Activated CD4-positive, alpha-beta T cell treated with anti-CD3 and anti-CD28 coated beads, Interleukin-2, Interleukin-4, amounts not matched to agents 100 ng/mL and 50 ng/mL, durations not matched to agents 16 hours and 8 hours (primary cell): ENCODE measurements at regions not wholly inside any gene's neighbourhood (a gene's known extent, or its start where the extent isn't known, plus 50 kb on each side); places are given as distances from the start of the nearest gene placed in this dataset.
A peak's percentile ranks its signal among the peaks of the same experiment; 100 is the strongest.

Experiments
- DNase-seq: peaks from one replicate; pipeline ENCODE4 v3.0.0-alpha.2; 2020; ENCODE audit warnings: low spot score

DNA sequence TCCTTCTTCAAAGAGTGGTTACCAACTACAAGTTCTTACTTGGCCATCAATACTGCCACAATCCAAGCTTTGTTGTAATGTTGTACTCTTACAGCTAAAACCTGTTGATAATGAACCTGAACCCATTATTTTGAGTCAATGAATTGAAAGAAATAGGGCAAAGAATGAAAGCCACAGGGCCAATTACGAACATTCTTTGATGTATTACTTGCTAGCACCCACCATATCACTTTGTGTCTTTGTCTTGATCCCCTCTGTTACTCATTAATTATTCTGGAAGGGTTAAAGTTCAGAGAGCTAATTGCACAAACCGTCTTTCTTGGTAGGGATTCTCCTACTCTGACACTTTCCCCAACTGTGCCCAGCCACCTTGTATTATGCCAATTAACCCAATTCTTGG lies 53.2 kb upstream of the TFEC start:
- DNase-seq = no peak

DNA sequence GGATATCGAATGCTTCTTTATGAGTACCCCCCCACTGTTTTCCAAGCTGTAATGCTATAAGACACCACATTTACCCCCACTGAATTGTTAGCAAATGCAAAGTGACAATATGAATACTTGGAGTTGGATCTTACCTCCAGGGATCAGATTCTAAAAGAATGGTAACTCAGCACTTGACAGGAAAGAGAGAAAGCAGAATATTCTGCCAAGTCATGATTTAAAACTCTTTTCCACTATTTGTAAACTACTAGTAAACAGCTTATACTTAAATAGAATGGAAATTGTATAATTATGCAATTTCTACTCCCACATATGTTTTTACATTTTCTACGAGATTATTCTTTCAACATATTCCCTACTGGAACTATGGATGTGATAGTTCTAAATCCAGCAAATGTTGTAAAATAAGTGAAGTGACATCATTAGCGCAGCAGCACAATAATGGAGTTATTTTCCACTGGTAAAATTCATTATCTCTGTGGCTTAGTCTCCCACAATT lies 56.0 kb upstream of the TFEC start:
- DNase-seq = no peak

DNA sequence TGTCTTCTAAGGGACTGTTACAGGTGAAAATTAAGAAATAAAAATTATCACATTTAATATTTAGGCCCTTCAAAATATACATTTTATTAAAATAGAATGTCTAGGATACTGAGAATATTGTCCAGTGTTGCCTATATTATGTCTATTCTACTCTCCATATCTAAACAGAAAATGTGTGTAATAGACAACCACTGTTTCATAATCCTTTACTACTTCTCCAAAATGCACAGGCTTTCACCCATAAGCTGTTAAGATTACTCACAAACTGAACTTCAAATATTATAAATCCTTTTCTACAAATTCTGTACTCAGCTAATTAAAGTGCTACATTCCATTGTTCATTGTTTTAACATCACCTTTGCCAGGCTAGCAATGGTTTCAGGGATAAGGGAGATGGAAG lies 56.7 kb upstream of the TFEC start:
- no peak for DNase-seq

DNA sequence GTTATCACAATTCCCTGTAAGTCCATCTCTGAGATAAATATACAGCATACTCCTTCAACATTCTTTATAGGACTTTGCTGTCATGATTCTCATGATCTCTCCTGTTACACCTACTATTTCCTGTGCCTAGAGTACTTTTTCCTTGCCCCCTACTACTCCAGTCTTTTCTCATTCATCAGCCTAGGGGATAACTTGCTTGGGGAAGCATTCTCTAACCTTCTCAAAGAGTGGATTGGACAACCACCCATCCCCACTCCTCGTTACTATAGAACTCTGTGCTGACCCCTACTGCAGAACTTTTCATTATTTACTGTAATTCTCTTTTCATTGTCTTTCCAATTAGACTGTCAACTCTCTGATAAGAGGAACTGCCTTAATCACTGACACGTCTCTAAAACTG lies 57.4 kb upstream of the TFEC start:
- DNase-seq = no peak

DNA sequence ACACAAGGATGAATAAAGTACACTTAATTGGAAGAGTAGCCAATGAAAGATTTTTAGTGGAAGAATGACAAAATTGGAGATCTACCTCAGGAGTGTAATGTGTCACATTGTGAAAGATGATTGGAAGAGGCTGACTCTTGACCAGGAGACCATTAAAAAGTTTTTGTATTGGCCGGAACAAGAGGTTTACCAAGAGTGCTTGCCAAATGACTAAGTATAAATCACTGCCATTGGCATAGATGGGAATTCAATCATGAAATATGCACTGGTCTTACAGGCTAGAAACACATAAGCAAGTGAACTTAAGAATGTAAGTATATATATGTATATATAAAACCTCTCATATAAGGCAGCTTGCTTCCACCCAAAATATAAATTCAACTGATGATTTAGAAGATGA lies 58.7 kb upstream of the TFEC start:
- no peak for DNase-seq

DNA sequence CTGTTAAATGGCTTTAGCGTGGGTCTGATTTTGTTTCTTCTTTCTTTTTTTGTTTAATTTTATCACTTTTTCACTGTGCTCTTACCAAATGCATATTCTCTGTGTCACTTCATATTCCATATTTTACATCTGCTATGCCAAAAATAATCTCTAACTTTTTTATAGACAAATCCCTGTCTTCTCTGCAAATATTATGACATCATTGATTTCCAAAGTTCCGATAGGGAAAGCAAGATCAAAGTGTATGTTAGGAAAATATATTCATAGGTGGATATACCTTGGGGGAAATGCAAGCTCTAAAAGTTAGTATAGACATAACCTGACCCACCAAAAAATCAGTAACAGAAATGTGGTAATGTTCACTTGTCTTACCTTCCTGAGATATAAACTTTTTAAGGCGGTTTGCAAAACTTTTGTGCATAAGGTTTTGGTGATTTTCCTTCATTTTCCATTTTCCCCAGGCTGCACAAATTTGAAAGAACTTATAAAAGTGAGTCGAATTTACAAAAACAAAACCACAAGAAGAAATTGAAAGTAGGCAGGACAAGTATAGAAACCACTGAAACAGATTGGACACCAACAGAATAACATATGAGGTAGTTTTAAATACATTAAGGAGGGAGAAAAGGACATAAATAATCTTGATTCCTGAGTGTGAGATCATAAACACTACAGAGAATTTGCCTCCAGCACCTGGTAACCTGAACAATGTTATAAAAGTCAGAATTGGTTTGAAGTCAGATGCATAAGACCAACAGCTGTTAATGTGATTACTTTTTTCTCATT lies 63.1 kb upstream of the TFEC start:
- no peak for DNase-seq

DNA sequence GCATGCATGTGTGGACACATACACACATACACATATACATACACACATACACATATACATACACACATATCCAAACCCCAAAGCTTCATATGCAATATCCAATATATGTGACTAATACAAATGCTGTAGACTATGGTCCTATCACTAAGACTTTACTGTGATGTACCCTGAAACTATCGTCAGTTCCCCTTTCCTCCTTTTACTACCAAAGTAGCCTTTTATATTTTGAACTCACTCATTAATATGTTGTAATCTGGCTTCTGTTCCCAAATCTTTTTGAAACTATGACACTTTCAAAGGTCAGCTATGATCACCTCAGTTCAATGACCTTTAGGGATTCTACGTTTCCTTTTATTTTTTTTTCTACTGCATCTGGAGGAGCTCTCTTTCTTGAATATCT lies 64.8 kb upstream of the TFEC start:
- no peak for DNase-seq

DNA sequence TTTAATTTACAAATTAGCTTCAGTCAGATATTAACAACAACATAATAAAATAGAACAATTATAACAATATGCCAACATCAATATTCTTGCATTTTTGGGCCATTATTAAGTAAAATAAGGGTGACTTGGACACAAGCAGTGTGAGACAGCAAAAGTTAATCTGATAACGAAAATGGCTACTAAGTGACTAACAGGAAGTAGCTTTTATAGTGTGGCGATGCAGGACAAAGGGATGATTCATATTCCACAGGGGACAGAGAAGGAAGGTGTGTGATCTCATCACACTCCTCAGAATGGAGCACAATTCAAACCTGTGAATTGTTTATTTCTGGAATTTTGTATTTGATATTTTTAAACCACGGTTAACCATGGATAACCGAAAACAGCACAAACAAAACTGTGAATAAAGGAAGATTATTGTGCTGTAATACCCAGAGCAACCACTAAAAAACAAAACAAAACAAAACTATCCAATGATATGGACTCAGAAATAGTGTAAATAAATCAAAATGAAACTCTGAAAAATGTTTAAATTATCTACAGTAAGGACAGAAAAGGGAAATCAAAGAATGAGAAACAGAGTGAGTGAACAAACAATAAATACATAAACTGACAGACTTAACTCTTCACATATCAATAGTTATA lies 66.9 kb upstream of the TFEC start:
- DNase-seq = no peak

DNA sequence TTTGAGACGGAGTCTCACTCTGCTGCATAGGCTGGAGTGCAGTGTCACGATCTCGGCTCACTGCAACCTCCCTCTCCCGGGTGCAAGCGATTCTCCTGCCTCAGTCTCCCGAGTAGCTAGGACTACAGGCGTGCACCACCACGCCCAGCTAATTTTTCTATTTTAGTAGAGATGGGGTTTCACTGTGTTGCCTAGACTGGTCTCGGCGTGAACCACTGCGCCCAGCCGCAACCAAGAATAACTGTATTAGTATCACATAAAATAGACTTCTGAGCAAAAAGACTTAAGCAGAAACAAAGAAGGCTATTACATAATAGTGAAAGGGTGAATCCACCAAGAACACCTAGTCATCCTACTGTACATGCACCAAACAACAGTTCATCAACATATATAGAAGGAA lies 67.6 kb upstream of the TFEC start:
- no peak for DNase-seq

DNA sequence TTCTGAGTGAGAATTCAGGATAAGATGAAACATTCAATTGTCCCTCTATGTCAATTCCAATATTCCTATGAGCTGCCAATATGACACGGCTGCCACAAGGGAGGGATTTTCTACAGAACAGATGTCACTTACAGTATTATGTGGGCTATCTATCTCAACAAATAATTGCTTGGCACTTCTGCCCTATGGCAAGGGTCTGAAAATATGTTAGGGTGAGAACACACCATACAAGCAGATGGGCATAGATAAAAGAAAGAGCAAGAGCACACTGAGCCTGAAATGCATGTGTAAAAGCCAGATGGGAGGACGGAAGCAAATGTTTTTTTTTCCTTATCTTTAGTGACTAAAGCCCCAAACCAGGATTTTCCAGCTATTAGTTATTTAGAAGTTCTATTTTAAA lies 70.1 kb upstream of the TFEC start:
- no peak for DNase-seq

DNA sequence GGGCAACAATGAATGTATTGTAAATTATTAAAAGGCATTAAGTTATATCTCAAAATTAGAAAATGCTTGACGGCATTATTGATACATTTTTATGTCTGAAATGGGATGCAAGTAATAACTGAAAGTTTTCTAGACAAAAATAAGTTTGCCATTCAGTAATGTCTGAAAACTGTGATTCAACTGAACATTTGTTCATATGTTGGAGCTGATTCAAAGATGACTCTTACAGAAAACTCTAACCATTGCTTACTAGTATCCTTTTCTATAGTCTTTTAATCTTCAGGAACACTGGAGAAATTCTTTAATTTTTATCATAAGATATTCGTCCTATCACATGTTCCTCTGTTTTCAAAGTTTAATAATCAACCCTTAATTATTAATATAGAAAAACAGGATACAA lies 71.1 kb upstream of the TFEC start:
- DNase-seq = no peak

DNA sequence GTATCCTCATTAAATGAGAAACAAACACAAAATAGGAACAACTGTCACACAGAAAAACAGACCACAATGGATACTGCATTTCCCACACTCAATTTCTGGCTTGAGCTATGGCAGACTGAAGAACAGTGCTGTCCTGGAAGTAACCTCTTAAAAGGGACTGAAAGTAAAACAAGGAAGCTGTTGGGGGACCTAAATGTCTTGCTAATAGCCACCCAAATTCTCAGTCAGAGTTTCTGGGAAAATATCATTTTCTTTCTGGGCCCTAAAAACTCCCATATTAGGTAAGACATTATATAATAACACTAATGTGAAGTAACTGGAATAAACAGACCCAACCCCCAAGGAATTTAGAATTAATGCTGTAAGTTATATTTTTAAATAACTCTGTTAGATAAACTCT lies 80.9 kb upstream of the TFEC start:
- DNase-seq = no peak

DNA sequence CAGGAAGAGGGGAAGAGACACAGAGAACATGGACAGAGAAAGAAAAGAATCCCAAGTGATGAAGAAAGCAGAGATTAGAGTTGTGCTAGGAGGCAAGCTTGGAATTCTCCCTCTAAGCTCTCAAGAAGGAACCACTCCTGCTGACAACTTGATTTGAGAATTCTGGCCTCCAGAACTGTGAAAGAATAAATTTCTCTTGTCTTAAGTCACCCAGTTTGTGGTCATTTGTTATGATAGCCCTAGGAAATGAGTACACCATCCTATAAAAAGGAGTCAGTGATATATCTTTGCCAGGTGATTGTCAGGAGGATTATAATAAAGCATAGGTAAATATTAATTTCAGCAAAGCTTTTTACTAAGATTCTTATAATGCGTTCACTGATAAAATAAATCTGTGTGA lies 82.7 kb upstream of the TFEC start:
- DNase-seq = no peak

DNA sequence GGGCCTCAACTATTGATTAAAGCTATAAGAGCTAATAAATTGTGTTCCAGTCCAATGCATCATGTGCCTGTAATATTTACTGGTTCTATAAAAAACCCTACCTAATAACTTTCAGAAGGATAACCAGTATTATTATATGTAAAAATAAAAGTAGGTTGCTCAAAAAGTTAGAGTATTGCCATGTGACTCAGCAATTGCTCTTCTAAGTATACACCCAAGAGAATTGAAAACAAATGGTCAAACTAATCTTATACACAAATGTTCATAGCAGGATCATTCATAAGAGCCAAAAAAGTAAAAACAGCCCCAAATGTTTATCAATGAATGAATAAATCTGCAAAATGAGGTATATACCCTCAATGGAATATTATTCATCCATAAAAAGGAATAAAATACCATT lies 89.5 kb upstream of the TES start:
- no peak for DNase-seq

DNA sequence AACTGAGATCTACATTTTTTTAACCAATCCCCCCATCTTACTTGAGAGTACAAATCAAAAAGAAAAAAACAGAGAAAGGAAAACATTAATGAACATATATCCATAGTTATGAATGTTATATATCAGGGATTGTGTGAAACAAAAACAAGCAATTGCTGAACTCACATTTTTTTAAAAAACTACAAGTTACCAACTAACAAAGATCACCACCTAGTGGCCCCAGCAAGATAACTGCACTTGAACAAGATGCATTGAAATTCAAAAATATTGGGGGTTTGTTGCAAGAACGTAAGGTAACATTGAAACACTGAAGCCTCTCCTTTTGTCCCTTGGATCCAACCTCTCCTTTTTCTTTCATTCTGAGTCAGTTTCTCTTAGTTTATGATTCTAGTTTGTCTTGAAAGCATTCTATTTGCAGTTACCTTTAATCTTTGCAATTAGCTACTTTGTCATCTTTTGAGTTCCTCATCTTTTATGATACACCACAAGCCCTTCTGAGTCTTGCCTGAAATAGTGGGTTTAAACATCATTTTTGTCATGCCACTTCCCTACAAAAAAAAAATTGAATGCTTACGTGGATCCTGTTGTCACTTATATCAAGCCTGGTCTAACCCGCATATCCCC lies 87.3 kb upstream of the TES start:
- DNase-seq = peak; percentile 11

DNA sequence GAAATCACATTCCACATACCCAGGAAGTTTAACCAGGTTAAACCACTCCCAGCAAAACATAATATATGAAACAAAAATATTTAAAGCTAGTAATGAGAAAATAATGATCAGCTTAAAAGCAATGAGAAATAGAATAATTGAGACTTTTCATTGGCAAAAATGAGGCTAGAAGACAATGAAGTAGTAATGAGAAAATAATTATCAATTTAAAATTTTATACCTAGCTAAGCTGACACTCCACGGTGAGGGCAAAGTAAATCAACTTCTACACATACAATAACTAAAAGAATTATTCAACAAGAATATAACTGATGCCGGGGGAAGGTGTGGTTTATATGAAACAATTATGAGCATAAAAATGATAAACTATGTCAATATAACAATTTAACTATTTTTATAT lies 82.2 kb upstream of the TES start:
- DNase-seq = no peak

DNA sequence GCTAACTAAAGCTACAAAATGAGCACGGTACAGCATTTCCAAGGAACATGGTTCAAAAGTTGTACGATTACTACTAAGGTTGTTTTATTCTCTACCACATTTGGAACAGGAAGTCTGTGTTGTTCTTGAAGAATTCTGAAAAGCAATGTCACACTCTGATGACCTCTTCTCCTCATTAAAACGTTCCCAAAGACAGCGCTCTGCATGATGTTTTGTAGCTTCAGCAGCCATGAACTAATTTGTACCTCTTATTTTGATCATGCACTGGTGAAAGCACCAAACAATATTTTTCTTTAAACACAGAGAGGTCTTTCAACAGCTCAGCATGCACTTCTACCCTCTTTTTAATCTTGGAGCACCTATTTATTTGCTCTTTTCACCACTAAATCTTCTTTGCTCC lies 75.0 kb upstream of the TES start:
- DNase-seq = no peak

DNA sequence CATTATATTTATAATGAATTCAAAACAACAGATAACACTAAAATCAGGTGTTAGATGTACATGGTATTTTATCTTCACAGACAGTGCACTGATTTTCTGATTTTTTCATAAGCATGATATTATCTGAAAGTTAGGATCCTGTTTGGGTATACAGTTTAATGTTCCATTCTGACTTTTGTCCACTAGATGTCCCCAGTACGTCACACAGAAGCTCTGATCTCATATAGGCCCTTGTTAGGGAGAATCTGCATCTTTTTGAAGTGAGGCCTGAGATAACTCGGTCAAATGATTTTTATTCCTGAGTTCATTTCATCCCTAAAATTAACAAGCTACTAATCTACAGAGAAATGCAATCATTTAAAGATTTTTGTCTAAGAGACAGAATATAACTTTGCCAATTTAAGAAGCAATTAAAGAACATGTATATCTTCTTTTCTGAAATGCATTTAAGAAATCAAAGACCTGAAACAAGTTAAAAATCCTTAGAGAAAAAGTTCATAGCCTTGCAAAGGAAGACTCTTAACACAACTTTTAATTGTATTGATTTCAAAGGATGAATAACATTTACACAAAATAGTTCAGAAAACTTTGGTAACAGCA lies 72.0 kb upstream of the TES start:
- peak; percentile 62 for DNase-seq

DNA sequence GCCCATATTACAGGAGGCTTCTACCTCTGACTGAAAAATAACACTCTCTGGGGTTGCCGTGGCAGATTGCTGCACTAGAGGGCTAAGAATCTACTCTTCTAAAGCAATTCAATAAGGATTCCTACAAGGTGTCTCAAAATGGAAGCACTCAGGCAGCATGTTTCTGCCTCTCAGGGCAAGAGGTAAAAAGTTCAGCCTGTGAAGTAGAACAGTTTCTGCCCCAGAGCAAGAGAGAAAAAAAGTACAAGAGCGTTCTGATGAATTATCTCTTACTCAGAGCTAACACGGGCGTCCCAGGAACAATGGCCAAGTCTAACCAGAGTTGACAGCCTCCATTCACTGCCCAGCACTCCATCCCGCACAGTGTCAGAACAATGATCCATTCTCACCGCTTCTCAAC lies 71.3 kb upstream of the TES start:
- DNase-seq = no peak

DNA sequence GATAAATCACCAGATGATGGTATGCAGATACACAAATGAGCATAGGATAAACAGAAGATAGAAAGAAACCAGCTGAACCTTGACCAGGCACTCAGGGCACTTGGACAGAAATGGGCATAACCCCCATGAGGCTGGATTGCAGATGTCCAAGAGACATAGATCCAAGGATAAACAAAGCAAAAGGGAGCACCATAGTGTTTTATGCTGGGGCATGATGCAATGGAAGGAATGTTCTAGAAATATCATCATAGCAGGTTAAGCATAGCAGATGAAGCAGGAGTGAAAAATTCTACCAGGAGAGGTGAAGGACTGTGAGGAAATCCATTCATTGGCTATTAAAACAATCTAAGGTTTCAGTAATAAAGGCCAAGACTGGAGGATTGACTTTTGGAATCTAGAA lies 70.5 kb upstream of the TES start:
- no peak for DNase-seq

DNA sequence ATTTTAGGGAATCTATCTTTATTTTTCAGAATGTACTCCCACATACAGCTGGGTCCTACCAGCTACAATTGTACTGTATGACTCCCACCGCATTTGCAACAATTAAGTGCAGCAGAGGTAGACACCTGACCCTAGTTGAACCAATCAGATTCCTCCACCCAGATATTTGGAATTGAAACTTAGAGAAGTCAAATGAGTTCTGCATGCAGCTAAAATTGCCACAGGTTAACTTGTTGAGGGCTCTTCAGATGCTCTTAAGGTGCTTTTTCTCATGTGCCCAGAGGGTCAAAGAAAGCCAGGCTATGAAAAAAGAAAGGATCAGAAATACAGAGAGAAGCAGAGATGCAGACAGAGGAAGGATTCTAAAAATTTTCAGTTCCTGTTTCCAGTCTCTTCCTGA lies 68.0 kb upstream of the TES start:
- DNase-seq = no peak

DNA sequence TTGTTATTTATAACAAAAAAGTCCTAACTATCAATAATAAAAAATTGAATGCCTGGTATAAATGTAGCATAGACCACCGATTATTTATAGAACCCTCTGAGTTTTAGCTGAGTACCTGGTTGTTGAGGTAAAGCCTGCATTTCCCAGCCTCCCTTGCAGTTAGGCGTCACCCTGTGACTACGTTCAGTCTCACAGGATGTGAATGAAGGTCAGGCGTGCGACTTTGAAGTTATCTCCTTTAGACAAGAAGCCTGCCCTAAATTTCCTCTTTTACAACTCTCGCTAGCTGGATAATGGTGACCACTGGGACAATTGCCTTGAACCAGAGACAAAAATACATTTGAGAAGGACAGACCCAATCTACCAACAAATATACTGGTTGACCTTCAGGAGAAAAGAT lies 67.5 kb upstream of the TES start:
- no peak for DNase-seq

DNA sequence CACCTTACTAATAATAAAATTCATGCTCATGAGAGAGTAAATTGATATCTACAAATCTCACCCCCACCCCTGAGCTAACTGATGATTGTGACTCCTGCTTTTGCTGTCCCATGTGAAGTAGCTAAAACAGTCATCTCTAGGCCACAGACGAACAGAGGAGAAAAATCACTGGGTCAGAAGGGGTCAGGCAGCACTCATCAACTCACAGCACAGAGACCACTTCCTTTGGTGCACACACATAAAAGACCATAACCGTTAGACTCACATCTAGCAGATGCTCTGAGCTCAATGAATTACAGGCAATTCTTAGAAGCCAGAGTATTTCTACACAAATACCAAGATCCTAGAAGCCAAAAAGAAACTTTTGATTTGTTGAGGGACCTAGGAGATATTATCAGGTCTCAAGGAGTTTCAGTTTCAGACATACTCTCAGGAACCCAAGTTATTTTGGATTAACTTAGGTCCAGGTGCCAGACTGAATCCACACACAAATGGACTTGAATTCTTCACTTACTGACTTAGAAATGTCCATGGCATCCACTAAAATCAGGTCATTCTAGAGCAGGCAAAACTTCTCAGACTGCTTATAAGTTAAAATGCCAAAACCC lies 65.0 kb upstream of the TES start:
- peak; percentile 74 for DNase-seq
